Right lobe of liver (tissue), 4 donors: ENCODE measurements at regions not wholly inside any gene's neighbourhood (a gene's known extent, or its start where the extent isn't known, plus 50 kb on each side); places are given as distances from the start of the nearest gene placed in this dataset.

Experiments used
- POLR2A ChIP-seq: fragments of 450-650 bp; IDR thresholded peaks from one replicate; pipeline ENCODE4 v1.6.1; 2017; ENCODE audit warnings: antibody characterized with exemption, mild to moderate bottlenecking
- TF ChIP-seq, protein P1 (sequence below), 4 donors: fragments of 200-600 bp in 3 of 4; fragments of 450-650 bp in 1 of 4; IDR thresholded peaks; one replicate each; pipeline versions ENCODE4 v1.5.1 to v1.8.0; 2016 to 2022; ENCODE audit warnings: antibody characterized with exemption in 4 of 4, mild to moderate bottlenecking in 2 of 4
- donor health status: DM: no; HTN: no; CAD: no.
- donor health status: DM: no; HTN: no; CAD: no.
- donor health status: DM: no; HTN: yes; CAD: no.

DNA sequence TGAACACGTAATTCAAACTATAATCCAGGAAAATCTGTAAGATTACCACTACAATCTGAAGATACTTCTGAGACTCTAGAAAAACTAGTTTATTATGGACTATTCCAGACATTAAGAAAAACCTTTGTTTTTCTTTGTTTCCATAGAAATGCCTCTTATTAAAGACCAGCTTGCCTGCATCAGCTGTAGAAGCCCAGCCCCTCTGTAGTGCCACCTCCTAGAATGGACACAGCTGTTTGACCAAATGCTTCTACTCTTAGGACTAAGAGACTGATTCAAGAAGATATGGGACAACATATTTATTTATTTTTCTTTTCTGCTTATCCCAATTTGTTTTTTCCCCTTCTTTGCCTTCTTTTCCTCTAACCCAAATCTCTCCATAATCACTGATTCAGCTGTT, 93.8 kb downstream of the CXCL12 start:
- TF ChIP-seq, protein P1, sequence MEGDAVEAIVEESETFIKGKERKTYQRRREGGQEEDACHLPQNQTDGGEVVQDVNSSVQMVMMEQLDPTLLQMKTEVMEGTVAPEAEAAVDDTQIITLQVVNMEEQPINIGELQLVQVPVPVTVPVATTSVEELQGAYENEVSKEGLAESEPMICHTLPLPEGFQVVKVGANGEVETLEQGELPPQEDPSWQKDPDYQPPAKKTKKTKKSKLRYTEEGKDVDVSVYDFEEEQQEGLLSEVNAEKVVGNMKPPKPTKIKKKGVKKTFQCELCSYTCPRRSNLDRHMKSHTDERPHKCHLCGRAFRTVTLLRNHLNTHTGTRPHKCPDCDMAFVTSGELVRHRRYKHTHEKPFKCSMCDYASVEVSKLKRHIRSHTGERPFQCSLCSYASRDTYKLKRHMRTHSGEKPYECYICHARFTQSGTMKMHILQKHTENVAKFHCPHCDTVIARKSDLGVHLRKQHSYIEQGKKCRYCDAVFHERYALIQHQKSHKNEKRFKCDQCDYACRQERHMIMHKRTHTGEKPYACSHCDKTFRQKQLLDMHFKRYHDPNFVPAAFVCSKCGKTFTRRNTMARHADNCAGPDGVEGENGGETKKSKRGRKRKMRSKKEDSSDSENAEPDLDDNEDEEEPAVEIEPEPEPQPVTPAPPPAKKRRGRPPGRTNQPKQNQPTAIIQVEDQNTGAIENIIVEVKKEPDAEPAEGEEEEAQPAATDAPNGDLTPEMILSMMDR (IDR thresholded peaks at IDR 0.05), result no peak
- TF ChIP-seq POLR2A, result no peak
